HepG2 (cell line): ENCODE measurements at regions not wholly inside any gene's neighbourhood (a gene's known extent, or its start where the extent isn't known, plus 50 kb on each side); places are given as distances from the start of the nearest gene placed in this dataset.

Experiments
- CEBPG ChIP-seq: IDR thresholded peaks from 2 replicates; pipeline ENCODE4 v1.6.1; 2016
- HBP1 ChIP-seq: IDR thresholded peaks from 2 replicates; pipeline ENCODE4 v1.6.1; 2016; ENCODE audit warnings: low read depth, control low read depth
- JUND ChIP-seq: sonication (generic); formaldehyde crosslinking; IDR thresholded peaks from 2 replicates; pipeline ENCODE4 v1.8.0; 2022; ENCODE audit warnings: mild to moderate bottlenecking, missing genetic modification reagents
- MBD4 ChIP-seq: IDR thresholded peaks from 2 replicates; pipeline ENCODE4 v1.6.1; 2012; ENCODE audit warnings: low read length, inconsistent platforms, borderline replicate concordance
- NFAT5 ChIP-seq: sonication (generic); formaldehyde crosslinking; IDR thresholded peaks from 2 replicates; pipeline ENCODE4 v1.4.0; 2020; ENCODE audit warnings: missing genetic modification reagents
- PITX1 ChIP-seq: sonication (generic); formaldehyde crosslinking; IDR thresholded peaks from 2 replicates; pipeline ENCODE4 v1.5.1; 2020; ENCODE audit warnings: mild to moderate bottlenecking, missing genetic modification reagents
- RARG ChIP-seq: sonication (generic); formaldehyde crosslinking; IDR thresholded peaks from 2 replicates; pipeline ENCODE4 v1.4.0; 2020; ENCODE audit warnings: low read depth, mild to moderate bottlenecking, missing genetic modification reagents
- SP140L ChIP-seq: sonication (generic); formaldehyde crosslinking; IDR thresholded peaks from 2 replicates; pipeline ENCODE4 v1.4.0; 2020; ENCODE audit warnings: missing genetic modification reagents, borderline replicate concordance
- TBP ChIP-seq: sonication (generic); formaldehyde crosslinking; IDR thresholded peaks from 2 replicates; pipeline ENCODE4 v1.5.0; 2020; ENCODE audit warnings: missing genetic modification reagents
- TRIM22 ChIP-seq: fragments of 450-650 bp; IDR thresholded peaks from 2 replicates; pipeline ENCODE4 v1.6.1; 2017
- ZBTB21 ChIP-seq: sonication (generic); formaldehyde crosslinking; IDR thresholded peaks from 2 replicates; pipeline ENCODE4 v1.4.0; 2020; ENCODE audit warnings: missing genetic modification reagents
- ZBTB38 ChIP-seq: sonication (generic); formaldehyde crosslinking; IDR thresholded peaks from 2 replicates; pipeline ENCODE4 v1.5.1; 2020; ENCODE audit warnings: mild to moderate bottlenecking, missing genetic modification reagents
- ZNF124 ChIP-seq: sonication (generic); formaldehyde crosslinking; IDR thresholded peaks from 2 replicates; pipeline ENCODE4 v1.4.0; 2020; ENCODE audit warnings: missing genetic modification reagents
- ZNF205 ChIP-seq: IDR thresholded peaks from 2 replicates; pipeline ENCODE4 v1.6.1; 2018; ENCODE audit warnings: missing biosample characterization, missing genetic modification reagents
- ZNF263 ChIP-seq: sonication (generic); formaldehyde crosslinking; IDR thresholded peaks from 2 replicates; pipeline ENCODE4 v1.4.0; 2020; ENCODE audit warnings: missing genetic modification reagents
- ZNF33B ChIP-seq: sonication (generic); formaldehyde crosslinking; IDR thresholded peaks from 2 replicates; pipeline ENCODE4 v1.5.1; 2020; ENCODE audit warnings: mild to moderate bottlenecking, missing genetic modification reagents
- ZNF34 ChIP-seq: sonication (generic); formaldehyde crosslinking; IDR thresholded peaks from 2 replicates; pipeline ENCODE4 v1.4.0; 2020; ENCODE audit warnings: mild to moderate bottlenecking, missing genetic modification reagents, borderline replicate concordance
- ZNF362 ChIP-seq: sonication (generic); formaldehyde crosslinking; IDR thresholded peaks from 2 replicates; pipeline ENCODE4 v1.4.0; 2020; ENCODE audit warnings: missing genetic modification reagents, mild to moderate bottlenecking, borderline replicate concordance
- ZNF619 ChIP-seq: sonication (generic); formaldehyde crosslinking; IDR thresholded peaks from 2 replicates; pipeline ENCODE4 v1.4.0; 2020; ENCODE audit warnings: mild to moderate bottlenecking, missing genetic modification reagents
- ZNF670 ChIP-seq: sonication (generic); formaldehyde crosslinking; IDR thresholded peaks from 2 replicates; pipeline ENCODE4 v1.8.0; 2022; ENCODE audit warnings: mild to moderate bottlenecking, missing genetic modification reagents, borderline replicate concordance
- ZNF704 ChIP-seq: sonication (generic); formaldehyde crosslinking; IDR thresholded peaks from 2 replicates; pipeline ENCODE4 v1.8.1; 2023; ENCODE audit warnings: mild to moderate bottlenecking, inconsistent platforms, moderate library complexity, missing genetic modification reagents, borderline replicate concordance
- ZNF850 ChIP-seq: sonication (generic); formaldehyde crosslinking; conservative IDR thresholded peaks from 2 replicates; pipeline ENCODE4 v1.9.0; 2021; ENCODE audit warnings: mild to moderate bottlenecking, missing genetic modification reagents
- ZSCAN21 ChIP-seq: sonication (generic); formaldehyde crosslinking; IDR thresholded peaks from 2 replicates; pipeline ENCODE4 v1.8.0; 2022; ENCODE audit warnings: mild to moderate bottlenecking, missing genetic modification reagents, moderate library complexity, borderline replicate concordance

GRCh38 chr3:181054538-181054937 is 65.0 kb upstream of the DNAJC19 start (continued):
- no peak for TF ChIP-seq NFAT5 (CRISPR knock-in tag)
- no peak for TF ChIP-seq ZBTB21 (CRISPR knock-in tag)
- no peak for TF ChIP-seq ZNF670
- no peak for TF ChIP-seq RARG (CRISPR knock-in tag)
- TF ChIP-seq JUND = no peak
- no peak for TF ChIP-seq ZNF263 (CRISPR knock-in tag)
- no peak for TF ChIP-seq ZNF704
- no peak for TF ChIP-seq ZSCAN21 (CRISPR knock-in tag)
- peak; percentile 18; the same call in 1 of the 2 replicates for TF ChIP-seq PITX1 (CRISPR knock-in tag)
- no peak for TF ChIP-seq HBP1 (CRISPR knock-in tag)
- no peak for TF ChIP-seq MBD4
- TF ChIP-seq ZNF850 (CRISPR knock-in tag) = no peak
- TF ChIP-seq ZNF205 (CRISPR knock-in tag) = no peak
- no peak for TF ChIP-seq TBP (CRISPR knock-in tag)
- TF ChIP-seq ZNF124 = no peak
- TF ChIP-seq TRIM22 = no peak
- TF ChIP-seq SP140L (CRISPR knock-in tag) = no peak
- TF ChIP-seq ZNF619 (CRISPR knock-in tag) = no peak
- no peak for TF ChIP-seq ZNF33B (CRISPR knock-in tag)
- TF ChIP-seq ZBTB38 (CRISPR knock-in tag) = no peak
- TF ChIP-seq ZNF362 = no peak
- peak; percentile 41 for TF ChIP-seq CEBPG (CRISPR knock-in tag)
- no peak for TF ChIP-seq ZNF34 (CRISPR knock-in tag)
